Heart right ventricle (tissue), 16 donors: ENCODE measurements at regions not wholly inside any gene's neighbourhood (a gene's known extent, or its start where the extent isn't known, plus 50 kb on each side); places are given as distances from the start of the nearest gene placed in this dataset.

Source experiments
- ATAC-seq, 8 donors: fragments of 200-7000 bp; cut with Tn5 transposase; one replicate each; pipeline ENCODE4 v1.9.1; 2020; ENCODE audit warnings: mild to moderate bottlenecking in 8 of 8, moderate library complexity in 8 of 8, moderate number of reproducible peaks in 1 of 8
- DNase-seq, 2 donors: peaks; one replicate each; pipeline ENCODE4 v3.0.0-alpha.2; 2020
- H3K27ac ChIP-seq, 10 donors: fragments of 200-600 bp; sonication (generic) in 2 of 10; one replicate each; pipeline versions ENCODE4 v1.5.0 to v1.8.0; 2020 to 2022; ENCODE audit warnings: mild to moderate bottlenecking in 3 of 10
- H3K27me3 ChIP-seq, 7 donors: fragments of 200-600 bp; one replicate each; pipeline ENCODE4 v1.8.0; 2021 to 2022; ENCODE audit warnings: mild to moderate bottlenecking in 2 of 7
- H3K36me3 ChIP-seq, 9 donors: fragments of 200-600 bp; sonication (generic) in 1 of 9; one replicate each; pipeline versions ENCODE4 v1.5.0 to v1.8.0; 2020 to 2022; ENCODE audit warnings: mild to moderate bottlenecking in 2 of 9
- H3K4me1 ChIP-seq, 9 donors: fragments of 200-600 bp; sonication (generic) in 1 of 9; one replicate each; pipeline versions ENCODE4 v1.5.0 to v1.8.0; 2020 to 2022; ENCODE audit warnings: mild to moderate bottlenecking in 4 of 9
- H3K4me3 ChIP-seq, 10 donors: fragments of 200-600 bp; sonication (generic) in 2 of 10; one replicate each; pipeline versions ENCODE4 v1.5.0 to v1.8.0; 2020 to 2022; ENCODE audit warnings: mild to moderate bottlenecking in 7 of 10, moderate library complexity in 2 of 10
- H3K9me3 ChIP-seq, 11 donors: fragments of 200-600 bp in 10 of 11; sonication (generic) in 2 of 11; one replicate each; pipeline versions ENCODE4 v1.5.0 to v1.8.0; 2013 to 2022; ENCODE audit warnings: mild to moderate bottlenecking in 2 of 11, control low read depth in 1 of 11, moderate library complexity in 1 of 11
- CTCF ChIP-seq, 9 donors: fragments of 200-600 bp; sonication (generic) in 2 of 9; IDR thresholded peaks; one replicate each; pipeline versions ENCODE4 v1.5.0 to v1.8.0; 2021 to 2022; ENCODE audit warnings: antibody characterized with exemption in 9 of 9, mild to moderate bottlenecking in 5 of 9, moderate library complexity in 1 of 9
- WGBS, 2 donors: extraction: QIAGEN DNeasy Blood & Tissue Kit; methylation state at CpG; one replicate each; pipeline ENCODE4 v1.1.7; 2013; ENCODE audit warnings: inconsistent platforms in 1 of 2; 5-methylcytosine and 5-hydroxymethylcytosine counted together
- intact Hi-C, 10 donors: fragments of 100-400 bp; cut with DNase I; formaldehyde crosslinking; loops; one replicate each; pipeline versions ENCODE4 v1.11.1 to v1.14.2; 2022
- donor health status: Arrhythmogenic right ventricular cardiomyopathy.
- donor health status: ischemic (EF 13 %, LVEDD 7.1; RV severe dilation, severe dysfunction).
- donor health status: healthy with polysubstance abuse.
- donor health status: DM: no; HTN: yes; CAD: no.
- donor health status: DM: no; HTN: no; CAD: no.
- donor health status: ischemic (EF 25% LVEDD 6.9; RV normal size, moderate dysfunction).
- donor health status: ischemic (EF 25% LVEDD 5.7; RV mildly dilated, moderate dysfunction).
- donor health status: healthy.
- donor health status: DM: yes; HTN: yes; CAD: no.
- donor health status: Ischemic cardiomyopathy.
- donor health status: ischemic (EF 35%, LVEDD 5.7; RV mildly dilated, moderate dysfunction).
- donor health status: nonischemic (EF 11% LVEDD 7.7; RV severe dilation, severe dysfunction).
- donor health status: DM: yes; HTN: yes; CAD: no.
- donor health status: PGD.
- donor health status: ischemic (EF 29% LVEDD 5.4; RV normal size, mild dysfunction).
- donor health status: nonischemic (EF 23%, LVEDD 6.1; RV moderate dilation, normal function).

DNA sequence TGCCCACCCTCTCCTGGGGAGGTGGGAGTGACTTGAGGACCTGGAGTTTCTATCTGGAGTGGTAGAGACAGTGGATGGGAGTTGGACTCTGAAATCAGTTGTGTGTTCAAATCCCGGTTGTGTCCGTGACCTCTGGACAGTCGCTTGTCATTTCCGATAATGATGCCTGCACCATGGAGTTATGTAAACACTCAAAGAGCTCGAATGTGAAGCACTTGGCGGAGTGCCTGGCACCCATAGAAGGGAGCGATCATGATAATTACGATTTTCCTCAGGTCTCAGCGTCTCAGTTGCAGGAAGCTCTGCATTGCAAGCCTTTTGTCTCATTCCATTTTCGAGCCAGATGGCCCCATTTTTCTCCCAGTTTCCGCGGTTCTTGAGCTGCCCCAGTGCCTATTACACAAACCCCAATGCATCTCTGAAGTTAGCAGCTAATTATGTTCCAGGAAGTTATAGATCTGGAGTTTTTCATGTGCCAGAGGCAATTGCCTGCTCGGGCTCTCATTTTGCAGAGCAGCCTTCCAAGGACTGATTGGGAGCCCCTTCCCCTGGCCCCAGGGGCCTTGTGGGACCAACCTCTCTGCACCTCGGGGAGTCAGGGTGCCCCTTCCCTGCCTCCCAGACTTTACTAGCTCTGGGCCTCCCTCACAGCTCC is 175.5 kb upstream of the MVB12B start:
- intact Hi-C loops, result no loop called here
- no peak overlapping the region for H3K4me3 ChIP-seq
- WGBS, 2 donors, result 48 to 59% methylated on average over 14 of the region's 14 CpGs
- TF ChIP-seq CTCF (IDR thresholded peaks at IDR 0.05), result no peak
- H3K27ac ChIP-seq, result no peak overlapping the region
- no peaks in the 10 kb centered on the region for H3K36me3 ChIP-seq
- H3K27me3 ChIP-seq, result peaks cover 0 to 23% (median 10%) of the 10 kb centered on the region in 7 donors
- DNase-seq (no peak), ATAC-seq (no peak)
- no peaks in the 10 kb centered on the region for H3K4me1 ChIP-seq
- H3K9me3 ChIP-seq, result no peaks in the 10 kb centered on the region

- no peak for TF ChIP-seq CTCF (IDR thresholded peaks at IDR 0.05)
- no peaks in the 10 kb centered on the region for H3K4me1 ChIP-seq
- no peaks in the 10 kb centered on the region for H3K36me3 ChIP-seq
- WGBS, 2 donors, result 44 to 59% methylated on average over 5 of the region's 5 CpGs
- no peak overlapping the region for H3K27ac ChIP-seq
- no peaks in the 10 kb centered on the region for H3K9me3 ChIP-seq
- ATAC-seq (no peak), DNase-seq (no peak)
- intact Hi-C loops, result no loop called here
- no peak overlapping the region for H3K4me3 ChIP-seq
- H3K27me3 ChIP-seq, result peaks cover 0 to 17% (median 10%) of the 10 kb centered on the region in 7 donors
Observed at GRCh38 chr9:126151686-126152134, 174.9 kb upstream of the MVB12B start.

- intact Hi-C loops, result no loop called here
- ATAC-seq, result no peak
Observed at GRCh38 chr9:126152622-126153362, 173.8 kb upstream of the MVB12B start.

GRCh38 chr9:126153382-126153781 is 173.2 kb upstream of the MVB12B start:
- Histone ChIP-seq H3K27ac (no peak overlapping the region), H3K4me3 (no peak overlapping the region), H3K9me3 (no peaks in the 10 kb centered on the region), H3K36me3 (no peaks in the 10 kb centered on the region), H3K27me3 (peaks cover 0 to 21% (median 16%) of the 10 kb centered on the region in 7 donors), H3K4me1 (no peaks in the 10 kb centered on the region)
- intact Hi-C loops, result no loop called here
- DNase-seq, result no peak
- ATAC-seq, result no peak
- TF ChIP-seq CTCF (IDR thresholded peaks at IDR 0.05), result no peak
- 73 to 77% methylated on average over 6 of the region's 6 CpGs for WGBS, 2 donors

More at GRCh38 chr9:126152622-126153362, 173.8 kb upstream of the MVB12B start:
- DNase-seq, result no peak
- Histone ChIP-seq H3K4me1 (no peaks in the 10 kb centered on the region), H3K36me3 (no peaks in the 10 kb centered on the region), H3K9me3 (no peaks in the 10 kb centered on the region), H3K4me3 (no peak overlapping the region), H3K27me3 (peaks cover 0 to 20% (median 16%) of the 10 kb centered on the region in 7 donors), H3K27ac (no peak overlapping the region)
- TF ChIP-seq CTCF (IDR thresholded peaks at IDR 0.05), result no peak
- WGBS, 2 donors, result 63 to 83% methylated on average over 3 of the region's 3 CpGs
